ENCODE measurements at regions not wholly inside any gene's neighbourhood (a gene's known extent, or its start where the extent isn't known, plus 50 kb on each side); places are given as distances from the start of the nearest gene placed in this dataset.
A peak's percentile ranks its signal among the peaks of the same experiment; 100 is the strongest.

DNA sequence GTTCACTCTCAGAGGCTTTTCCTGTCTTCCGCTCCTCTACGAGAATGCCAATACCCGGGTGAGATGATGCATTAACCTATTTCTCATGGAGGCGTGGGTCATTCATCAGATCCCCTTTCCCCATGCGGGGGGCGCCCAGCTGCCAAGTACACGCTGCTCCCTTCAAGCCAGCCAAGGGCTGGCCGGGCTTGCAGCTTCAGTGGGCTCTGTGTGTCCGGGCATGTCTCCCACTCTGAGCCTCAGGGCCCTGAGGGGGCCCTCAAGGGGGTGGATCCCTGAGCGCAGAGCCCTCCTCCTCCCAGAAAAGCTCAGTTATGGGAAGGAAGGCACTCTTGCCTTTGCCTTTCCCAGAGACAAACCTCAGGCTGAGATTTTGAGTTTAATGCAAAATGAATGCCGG is 431.8 kb upstream of the MYT1L start:
- no peak overlapping the region for H3K27ac Mint-ChIP-seq
- Histone ChIP-seq H3K36me3 (ENCODE audit: control insufficient read depth, insufficient read depth, low read length) (no peaks in the 10 kb centered on the region), H3K27ac (ENCODE audit: low read depth, low read length) (no peak overlapping the region), H3K9me3 (ENCODE audit: control insufficient read depth, low read length) (no peaks in the 10 kb centered on the region), H3K4me1 (ENCODE audit: control insufficient read depth, insufficient read depth, low read length) (no peaks in the 10 kb centered on the region), H3K9ac (ENCODE audit: extremely low read depth, low read length, poor library complexity, severe bottlenecking) (no peak overlapping the region), H3K27me3 (ENCODE audit: control insufficient read depth, insufficient read depth, low read length, poor library complexity, severe bottlenecking) (no peaks in the 10 kb centered on the region), H3K4me3 (ENCODE audit: low read length) (no peak overlapping the region)
- H3K4me1 Mint-ChIP-seq: no peaks in the 10 kb centered on the region
- TF ChIP-seq, protein P1, sequence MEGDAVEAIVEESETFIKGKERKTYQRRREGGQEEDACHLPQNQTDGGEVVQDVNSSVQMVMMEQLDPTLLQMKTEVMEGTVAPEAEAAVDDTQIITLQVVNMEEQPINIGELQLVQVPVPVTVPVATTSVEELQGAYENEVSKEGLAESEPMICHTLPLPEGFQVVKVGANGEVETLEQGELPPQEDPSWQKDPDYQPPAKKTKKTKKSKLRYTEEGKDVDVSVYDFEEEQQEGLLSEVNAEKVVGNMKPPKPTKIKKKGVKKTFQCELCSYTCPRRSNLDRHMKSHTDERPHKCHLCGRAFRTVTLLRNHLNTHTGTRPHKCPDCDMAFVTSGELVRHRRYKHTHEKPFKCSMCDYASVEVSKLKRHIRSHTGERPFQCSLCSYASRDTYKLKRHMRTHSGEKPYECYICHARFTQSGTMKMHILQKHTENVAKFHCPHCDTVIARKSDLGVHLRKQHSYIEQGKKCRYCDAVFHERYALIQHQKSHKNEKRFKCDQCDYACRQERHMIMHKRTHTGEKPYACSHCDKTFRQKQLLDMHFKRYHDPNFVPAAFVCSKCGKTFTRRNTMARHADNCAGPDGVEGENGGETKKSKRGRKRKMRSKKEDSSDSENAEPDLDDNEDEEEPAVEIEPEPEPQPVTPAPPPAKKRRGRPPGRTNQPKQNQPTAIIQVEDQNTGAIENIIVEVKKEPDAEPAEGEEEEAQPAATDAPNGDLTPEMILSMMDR (conservative IDR thresholded peaks at IDR 0.05): no peak
- H3K4me3 Mint-ChIP-seq: no peak overlapping the region
- no peak for DNase-seq
- H3K36me3 Mint-ChIP-seq (ENCODE audit: low read depth): no peaks in the 10 kb centered on the region
- WGBS, 2 experiments (ENCODE audit: insufficient coverage in 1 of 2, insufficient read length in 1 of 2): 93% methylated on average over 7 to 11 of the region's 11 CpGs
- no peaks in the 10 kb centered on the region for H3K27me3 Mint-ChIP-seq (ENCODE audit: insufficient read depth)
- H3K9me3 Mint-ChIP-seq: peaks cover 10% of the 10 kb centered on the region

DNA sequence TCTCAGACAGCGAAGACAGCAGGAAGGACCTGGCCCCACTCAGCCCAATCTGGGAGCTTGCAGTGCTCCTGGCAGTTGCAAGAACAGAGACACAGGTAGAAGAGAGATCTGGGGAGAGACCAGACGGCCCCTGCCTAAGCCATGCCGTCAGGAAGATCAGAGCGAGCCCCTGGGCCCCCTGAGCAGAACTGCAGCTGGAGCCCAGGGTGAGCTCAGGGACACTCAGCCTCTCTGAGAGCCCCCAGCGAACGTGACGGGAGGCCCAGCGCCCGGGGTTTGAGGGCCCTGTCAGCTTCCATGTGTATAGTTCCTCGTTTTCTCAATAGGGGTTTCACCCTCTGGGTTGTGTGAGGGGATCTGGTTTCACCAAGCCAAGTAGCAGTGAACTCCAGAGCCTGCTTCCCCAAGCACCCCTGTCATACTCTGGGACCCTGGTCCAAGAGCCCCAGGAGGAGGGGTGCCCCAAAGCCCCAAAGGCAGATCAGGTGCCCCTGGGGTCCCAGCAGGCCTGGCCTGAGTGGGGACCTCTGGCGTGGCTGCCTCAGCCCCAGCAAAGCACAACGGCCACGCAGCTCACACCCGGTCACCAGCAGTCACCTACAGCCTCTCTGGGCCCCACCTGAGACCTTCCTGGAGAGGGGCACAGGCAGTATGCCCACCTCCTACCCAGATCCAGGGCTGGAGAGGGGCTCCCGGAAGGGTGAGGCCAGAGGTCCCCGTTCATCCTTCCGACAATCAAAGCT is 431.3 kb upstream of the MYT1L start:
- H3K9me3 Mint-ChIP-seq: peaks cover 10% of the 10 kb centered on the region
- 89% methylated on average over 9 to 17 of the region's 17 CpGs for WGBS, 2 experiments (ENCODE audit: insufficient coverage in 1 of 2, insufficient read length in 1 of 2)
- H3K4me1 Mint-ChIP-seq: no peaks in the 10 kb centered on the region
- TF ChIP-seq, protein P1 (conservative IDR thresholded peaks at IDR 0.05): no peak
- Histone ChIP-seq H3K4me3 (ENCODE audit: low read length) (no peak overlapping the region), H3K9ac (ENCODE audit: extremely low read depth, low read length, poor library complexity, severe bottlenecking) (no peak overlapping the region), H3K9me3 (ENCODE audit: control insufficient read depth, low read length) (no peaks in the 10 kb centered on the region), H3K4me1 (ENCODE audit: control insufficient read depth, insufficient read depth, low read length) (no peaks in the 10 kb centered on the region), H3K36me3 (ENCODE audit: control insufficient read depth, insufficient read depth, low read length) (no peaks in the 10 kb centered on the region), H3K27me3 (ENCODE audit: control insufficient read depth, insufficient read depth, low read length, poor library complexity, severe bottlenecking) (no peaks in the 10 kb centered on the region), H3K27ac (ENCODE audit: low read depth, low read length) (no peak overlapping the region)
- DNase-seq: no peak
- H3K27ac Mint-ChIP-seq: peak overlapping the region; percentile 42
- H3K36me3 Mint-ChIP-seq (ENCODE audit: low read depth): no peaks in the 10 kb centered on the region
- no peaks in the 10 kb centered on the region for H3K27me3 Mint-ChIP-seq (ENCODE audit: insufficient read depth)
- H3K4me3 Mint-ChIP-seq: no peak overlapping the region

DNA sequence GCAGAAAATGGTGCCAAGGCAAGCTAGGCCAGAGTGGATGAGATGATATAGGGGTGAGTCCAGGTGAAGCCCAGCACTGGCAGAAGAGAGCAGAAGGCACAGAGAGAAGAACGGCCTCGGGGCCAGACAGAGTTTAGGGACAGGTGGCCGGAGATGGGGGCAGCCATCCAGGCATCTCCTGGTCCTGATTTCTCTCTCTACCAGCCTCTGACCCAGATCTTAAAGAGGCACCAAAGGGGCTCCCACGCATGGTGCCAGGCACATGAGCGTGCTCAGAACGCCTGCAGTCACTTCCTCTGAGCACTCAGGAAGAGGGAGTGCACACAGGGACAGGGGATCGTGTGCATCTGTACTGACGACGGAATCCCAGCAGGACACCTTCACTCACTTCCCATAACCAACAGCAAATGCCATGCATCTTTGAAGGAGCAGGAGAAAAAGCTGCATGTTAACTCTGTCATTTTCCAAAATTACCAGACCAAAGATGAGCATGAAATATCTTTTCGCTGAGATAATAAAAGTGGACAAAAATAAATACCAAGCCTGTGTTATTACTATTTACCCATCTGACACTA is 427.8 kb upstream of the MYT1L start:
- TF ChIP-seq, protein P1 (conservative IDR thresholded peaks at IDR 0.05): no peak
- H3K4me3 Mint-ChIP-seq: no peak overlapping the region
- no peak overlapping the region for H3K27ac Mint-ChIP-seq
- no peaks in the 10 kb centered on the region for H3K4me1 ChIP-seq (ENCODE audit: control insufficient read depth, insufficient read depth, low read length)
- H3K9ac ChIP-seq (ENCODE audit: extremely low read depth, low read length, poor library complexity, severe bottlenecking): no peak overlapping the region
- H3K9me3 ChIP-seq (ENCODE audit: control insufficient read depth, low read length): no peaks in the 10 kb centered on the region
- no peak for DNase-seq
- H3K4me1 Mint-ChIP-seq: no peaks in the 10 kb centered on the region
- H3K4me3 ChIP-seq (ENCODE audit: low read length): no peak overlapping the region
- 92 to 96% methylated on average over 5 to 10 of the region's 10 CpGs for WGBS, 2 experiments (ENCODE audit: insufficient coverage in 1 of 2, insufficient read length in 1 of 2)
- no peaks in the 10 kb centered on the region for H3K36me3 Mint-ChIP-seq (ENCODE audit: low read depth)
- peaks cover 24% of the 10 kb centered on the region for H3K9me3 Mint-ChIP-seq
- H3K36me3 ChIP-seq (ENCODE audit: control insufficient read depth, insufficient read depth, low read length): no peaks in the 10 kb centered on the region
- no peak overlapping the region for H3K27ac ChIP-seq (ENCODE audit: low read depth, low read length)
- no peaks in the 10 kb centered on the region for H3K27me3 Mint-ChIP-seq (ENCODE audit: insufficient read depth)
- H3K27me3 ChIP-seq (ENCODE audit: control insufficient read depth, insufficient read depth, low read length, poor library complexity, severe bottlenecking): no peaks in the 10 kb centered on the region
